Endothelial cell (in vitro differentiated cells): ENCODE measurements at regions not wholly inside any gene's neighbourhood (a gene's known extent, or its start where the extent isn't known, plus 50 kb on each side); places are given as distances from the start of the nearest gene placed in this dataset.

ENCODE experiments used
- DNase-seq: peaks from one replicate; pipeline ENCODE4 v3.0.0; 2021; ENCODE audit warnings: low spot score
- H3K27ac Mint-ChIP-seq: one replicate; pipeline ENCODE4 v1.8.0; 2021; ENCODE audit warnings: mixed read lengths, inconsistent platforms; ENCODE audit not compliant: unreplicated experiment
- H3K27me3 Mint-ChIP-seq: one replicate; pipeline ENCODE4 v1.8.0; 2021; ENCODE audit warnings: mild to moderate bottlenecking, moderate library complexity, mixed read lengths, inconsistent platforms; ENCODE audit not compliant: unreplicated experiment
- H3K36me3 Mint-ChIP-seq: one replicate; pipeline ENCODE4 v1.8.0; 2021; ENCODE audit warnings: mild to moderate bottlenecking, low read depth, mixed read lengths, inconsistent platforms; ENCODE audit not compliant: unreplicated experiment
- H3K4me1 Mint-ChIP-seq: one replicate; pipeline ENCODE4 v1.8.0; 2021; ENCODE audit warnings: mild to moderate bottlenecking, mixed read lengths, inconsistent platforms; ENCODE audit not compliant: unreplicated experiment
- H3K4me3 Mint-ChIP-seq: one replicate; pipeline ENCODE4 v1.8.0; 2021; ENCODE audit warnings: mild to moderate bottlenecking, mixed read lengths, inconsistent platforms; ENCODE audit not compliant: unreplicated experiment
- H3K9me3 Mint-ChIP-seq: one replicate; pipeline ENCODE4 v1.8.0; 2021; ENCODE audit warnings: mixed read lengths, inconsistent platforms; ENCODE audit not compliant: unreplicated experiment
- TF ChIP-seq, protein P1 (sequence below): fragments of 200-600 bp; sonication (generic); IDR thresholded peaks from one replicate; pipeline ENCODE4 v1.5.0; 2021; ENCODE audit warnings: antibody characterized with exemption; ENCODE audit not compliant: unreplicated experiment

- no peaks in the 10 kb centered on the region for H3K36me3 Mint-ChIP-seq
- no peak overlapping the region for H3K4me3 Mint-ChIP-seq
- TF ChIP-seq, protein P1, sequence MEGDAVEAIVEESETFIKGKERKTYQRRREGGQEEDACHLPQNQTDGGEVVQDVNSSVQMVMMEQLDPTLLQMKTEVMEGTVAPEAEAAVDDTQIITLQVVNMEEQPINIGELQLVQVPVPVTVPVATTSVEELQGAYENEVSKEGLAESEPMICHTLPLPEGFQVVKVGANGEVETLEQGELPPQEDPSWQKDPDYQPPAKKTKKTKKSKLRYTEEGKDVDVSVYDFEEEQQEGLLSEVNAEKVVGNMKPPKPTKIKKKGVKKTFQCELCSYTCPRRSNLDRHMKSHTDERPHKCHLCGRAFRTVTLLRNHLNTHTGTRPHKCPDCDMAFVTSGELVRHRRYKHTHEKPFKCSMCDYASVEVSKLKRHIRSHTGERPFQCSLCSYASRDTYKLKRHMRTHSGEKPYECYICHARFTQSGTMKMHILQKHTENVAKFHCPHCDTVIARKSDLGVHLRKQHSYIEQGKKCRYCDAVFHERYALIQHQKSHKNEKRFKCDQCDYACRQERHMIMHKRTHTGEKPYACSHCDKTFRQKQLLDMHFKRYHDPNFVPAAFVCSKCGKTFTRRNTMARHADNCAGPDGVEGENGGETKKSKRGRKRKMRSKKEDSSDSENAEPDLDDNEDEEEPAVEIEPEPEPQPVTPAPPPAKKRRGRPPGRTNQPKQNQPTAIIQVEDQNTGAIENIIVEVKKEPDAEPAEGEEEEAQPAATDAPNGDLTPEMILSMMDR = no peak
- H3K27me3 Mint-ChIP-seq = no peaks in the 10 kb centered on the region
- DNase-seq = no peak
- H3K27ac Mint-ChIP-seq = no peak overlapping the region
- no peaks in the 10 kb centered on the region for H3K9me3 Mint-ChIP-seq
- H3K4me1 Mint-ChIP-seq = no peaks in the 10 kb centered on the region
Measured at GRCh38 chr4:123812066-123812390, 415.4 kb downstream of the SPRY1 start.

GRCh38 chr4:123813901-123814300 is 417.3 kb downstream of the SPRY1 start:
- TF ChIP-seq, protein P1 = no peak
- Mint-ChIP-seq H3K9me3 (no peaks in the 10 kb centered on the region), H3K4me3 (no peak overlapping the region), H3K27ac (no peak overlapping the region), H3K4me1 (no peaks in the 10 kb centered on the region), H3K27me3 (no peaks in the 10 kb centered on the region), H3K36me3 (no peaks in the 10 kb centered on the region)
- no peak for DNase-seq

- no peaks in the 10 kb centered on the region for H3K27me3 Mint-ChIP-seq
- no peaks in the 10 kb centered on the region for H3K4me1 Mint-ChIP-seq
- no peak overlapping the region for H3K4me3 Mint-ChIP-seq
- no peak for DNase-seq
- TF ChIP-seq, protein P1 = no peak
- no peaks in the 10 kb centered on the region for H3K9me3 Mint-ChIP-seq
- no peak overlapping the region for H3K27ac Mint-ChIP-seq
- no peaks in the 10 kb centered on the region for H3K36me3 Mint-ChIP-seq
Measured at GRCh38 chr4:123816462-123816861, 419.9 kb downstream of the SPRY1 start.

DNA sequence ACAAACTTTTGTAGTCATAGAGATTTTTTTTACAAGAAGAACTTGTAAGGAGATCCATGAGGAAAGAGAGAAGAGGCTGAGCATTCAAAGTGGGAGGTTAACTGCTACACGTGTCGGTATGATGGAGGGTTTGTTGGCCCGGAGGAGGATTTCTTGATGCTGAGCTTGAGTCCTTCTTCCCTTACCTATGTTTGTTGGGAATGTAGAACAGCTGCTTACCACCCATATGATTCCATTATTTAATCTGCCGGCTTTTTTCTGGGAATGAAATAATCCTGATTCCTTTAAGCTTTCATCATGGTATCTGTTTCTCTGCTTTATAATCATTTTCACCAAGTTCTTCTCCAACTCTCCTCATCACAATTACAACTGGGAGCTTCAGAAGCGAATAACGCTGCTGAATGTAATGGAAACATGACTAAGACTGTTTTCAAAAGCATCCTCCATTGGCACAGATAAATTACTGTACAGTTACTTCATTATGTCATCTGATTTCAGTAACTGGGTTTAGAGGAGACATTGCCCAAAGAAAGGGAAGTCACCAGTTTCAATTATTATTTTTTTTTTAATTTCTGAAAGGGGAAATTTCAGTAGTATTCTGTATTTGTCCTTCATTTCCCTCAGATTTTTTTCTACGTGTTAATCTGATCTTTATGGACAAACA is 420.6 kb downstream of the SPRY1 start:
- H3K4me3 Mint-ChIP-seq = no peak overlapping the region
- H3K27me3 Mint-ChIP-seq = no peaks in the 10 kb centered on the region
- H3K27ac Mint-ChIP-seq = no peak overlapping the region
- no peaks in the 10 kb centered on the region for H3K4me1 Mint-ChIP-seq
- no peaks in the 10 kb centered on the region for H3K9me3 Mint-ChIP-seq
- H3K36me3 Mint-ChIP-seq = no peaks in the 10 kb centered on the region
- TF ChIP-seq, protein P1 = no peak
- DNase-seq = no peak

- DNase-seq = no peak
- no peaks in the 10 kb centered on the region for H3K4me1 Mint-ChIP-seq
- no peaks in the 10 kb centered on the region for H3K36me3 Mint-ChIP-seq
- H3K4me3 Mint-ChIP-seq = no peak overlapping the region
- H3K27ac Mint-ChIP-seq = no peak overlapping the region
- TF ChIP-seq, protein P1 = no peak
- H3K27me3 Mint-ChIP-seq = peaks cover 3% of the 10 kb centered on the region
- H3K9me3 Mint-ChIP-seq = no peaks in the 10 kb centered on the region
Measured at GRCh38 chr4:123819362-123820035, 422.9 kb downstream of the SPRY1 start.
